GM18868 (cell line): ENCODE measurements at regions not wholly inside any gene's neighbourhood (a gene's known extent, or its start where the extent isn't known, plus 50 kb on each side); places are given as distances from the start of the nearest gene placed in this dataset.

Source experiments
- ATAC-seq: cut with Tn5 transposase; IDR thresholded peaks from one replicate; pipeline ENCODE4 v1.9.1; 2021; ENCODE audit warnings: mild to moderate bottlenecking, moderate library complexity; ENCODE audit not compliant: unreplicated experiment

GRCh38 chr12:92438641-92439419 is 264.0 kb upstream of the PLEKHG7 start:
- ATAC-seq, result no peak

DNA sequence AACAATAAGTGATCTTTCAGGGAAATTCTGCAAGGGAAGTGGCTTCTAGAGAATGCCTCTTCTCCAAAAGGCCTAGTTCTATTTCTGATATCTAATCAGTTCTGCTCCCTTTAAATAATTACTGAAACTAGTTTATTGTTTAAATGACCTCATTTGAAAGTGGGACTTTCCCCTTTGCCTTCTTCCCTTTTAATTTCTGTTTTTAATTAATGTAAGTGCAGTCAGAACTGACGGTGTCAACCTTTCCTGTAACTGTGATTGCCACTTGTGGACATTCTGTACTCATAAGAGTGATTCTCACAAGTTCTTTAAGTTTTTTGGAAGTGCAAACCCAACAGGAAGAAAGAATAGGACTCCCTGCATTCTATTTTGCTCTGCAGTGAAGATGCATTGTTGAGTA is 265.3 kb upstream of the PLEKHG7 start:
- no peak for ATAC-seq

- ATAC-seq, result no peak
These were observed 265.9 kb upstream of the PLEKHG7 start for GRCh38 chr12:92436856-92437255.

DNA sequence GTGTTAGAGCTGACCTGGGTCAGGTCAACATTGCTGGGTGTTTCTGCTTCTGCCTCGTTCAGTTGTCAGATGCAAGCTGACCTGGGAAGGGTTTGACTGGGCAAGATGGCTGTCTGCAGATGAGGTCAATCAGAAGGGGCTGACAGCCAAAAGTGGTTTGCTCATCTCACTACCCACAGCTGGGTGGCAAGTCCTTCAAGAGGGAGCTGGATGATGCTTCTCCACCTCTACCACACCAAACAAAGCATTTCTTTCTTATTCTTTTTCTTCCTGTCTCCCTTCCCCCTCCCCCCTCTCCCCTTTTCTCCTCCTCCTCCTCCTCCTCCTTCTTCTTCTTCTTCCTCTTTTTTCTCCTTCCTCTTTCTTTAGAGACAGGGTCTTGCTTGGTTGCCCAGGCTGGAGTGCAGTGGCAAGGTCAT is 268.2 kb upstream of the PLEKHG7 start:
- peak; percentile 53 for ATAC-seq

GRCh38 chr12:92432724-92433441 is 269.9 kb upstream of the PLEKHG7 start:
- peak; percentile 52 for ATAC-seq

- peak; percentile 60 for ATAC-seq
These were observed 271.6 kb upstream of the PLEKHG7 start for GRCh38 chr12:92431146-92431545.

- no peak for ATAC-seq
These were observed 276.5 kb upstream of the PLEKHG7 start for GRCh38 chr12:92426332-92426731.

DNA sequence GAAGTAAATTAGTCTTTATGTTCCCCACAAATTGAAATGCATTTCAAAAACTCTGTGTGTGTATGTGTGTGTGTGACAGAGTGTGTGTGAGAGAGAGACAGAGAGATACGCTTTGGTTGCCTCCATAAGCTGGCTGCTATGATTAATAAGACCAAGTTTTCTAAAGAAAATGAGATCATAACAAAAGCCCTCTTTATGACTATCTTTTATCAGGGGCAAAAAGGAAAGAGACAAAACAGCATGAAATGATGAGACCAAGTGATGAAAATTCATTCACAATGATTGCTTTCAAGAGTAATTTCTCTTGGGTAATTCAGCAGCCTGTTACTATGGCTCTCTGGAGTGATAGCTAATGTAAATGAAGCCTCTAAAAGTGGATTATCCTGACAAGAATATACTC is 277.6 kb upstream of the PLEKHG7 start:
- no peak for ATAC-seq

DNA sequence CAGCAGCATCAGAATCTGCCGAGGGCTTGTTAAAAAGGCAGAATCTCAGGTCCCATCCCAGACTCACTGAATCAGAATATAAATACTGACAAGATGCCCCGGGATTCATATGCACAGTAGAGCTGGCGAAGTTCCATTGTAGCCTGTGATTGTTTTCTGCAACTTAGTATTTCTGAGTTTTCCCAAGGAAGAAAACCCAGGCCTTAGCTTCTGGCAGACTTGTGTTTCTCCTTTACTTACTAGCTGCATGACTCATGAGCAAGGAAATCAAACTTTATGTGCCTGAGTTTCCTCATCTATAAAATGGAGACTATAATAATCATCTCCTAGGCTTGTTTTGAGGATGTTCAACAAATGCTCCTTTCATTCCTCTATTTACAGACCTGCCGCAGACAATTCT is 278.5 kb upstream of the PLEKHG7 start:
- ATAC-seq, result no peak

DNA sequence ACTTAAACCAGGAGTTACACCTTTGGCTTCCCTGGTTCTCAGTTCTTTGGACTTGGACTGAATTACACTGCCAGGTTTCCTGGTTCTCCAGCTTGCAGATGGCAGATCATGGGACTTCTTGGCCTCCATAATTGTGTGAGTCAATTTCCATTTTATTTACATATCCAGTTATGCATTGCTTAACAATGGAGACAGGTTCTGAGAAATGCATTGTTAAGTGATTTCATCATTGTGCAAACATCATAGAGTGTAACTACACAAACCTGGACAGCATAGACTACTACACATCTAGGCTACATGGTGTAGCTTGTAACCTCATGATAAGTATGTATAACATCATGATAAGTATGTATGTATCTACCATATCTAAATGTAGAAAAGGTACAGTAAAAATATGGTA is 276.1 kb upstream of the BTG1 start:
- no peak for ATAC-seq

- ATAC-seq, result no peak
These were observed 275.4 kb upstream of the BTG1 start for GRCh38 chr12:92421042-92421441.

DNA sequence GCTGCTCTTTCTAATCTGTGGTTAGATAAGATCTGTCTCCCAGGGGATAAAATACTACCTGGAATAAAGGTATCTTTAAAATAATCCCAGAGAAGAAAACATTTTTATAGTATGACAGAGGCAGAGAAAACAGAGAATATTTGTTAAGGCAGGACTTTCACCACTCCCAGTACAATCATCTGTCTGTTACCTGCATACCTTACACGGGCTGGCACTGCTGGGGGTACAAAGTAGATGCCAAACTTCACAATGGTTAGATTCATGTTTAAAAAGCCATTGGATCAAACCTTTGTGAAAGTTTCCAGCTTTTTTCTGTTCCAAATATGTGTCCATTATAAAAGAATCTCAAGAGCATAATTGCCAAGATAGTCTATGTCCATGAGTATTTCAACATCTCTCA is 273.6 kb upstream of the BTG1 start:
- no peak for ATAC-seq

GRCh38 chr12:92418381-92418780 is 272.7 kb upstream of the BTG1 start:
- ATAC-seq, result no peak

DNA sequence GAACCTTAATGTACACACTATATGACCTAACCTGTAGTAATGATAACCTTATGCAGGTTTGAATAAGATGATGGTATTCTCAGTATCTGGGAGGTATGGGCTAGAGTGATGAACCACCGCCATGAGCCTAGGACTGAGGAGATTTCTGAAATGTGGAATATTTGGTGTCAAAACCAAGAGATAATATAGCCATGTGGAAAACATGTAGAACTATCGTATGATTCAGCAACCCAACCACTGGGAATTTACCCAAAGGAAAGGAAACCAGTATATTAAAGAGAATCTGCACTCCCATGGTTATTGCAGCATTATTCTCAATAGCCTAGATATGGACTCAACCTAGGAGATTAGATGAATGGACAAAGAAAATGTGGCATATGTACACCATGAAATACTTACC is 271.7 kb upstream of the BTG1 start:
- ATAC-seq, result no peak

GRCh38 chr12:92416385-92416812 is 270.8 kb upstream of the BTG1 start:
- no peak for ATAC-seq

- no peak for ATAC-seq
These were observed 268.8 kb upstream of the BTG1 start for GRCh38 chr12:92414170-92415070.

DNA sequence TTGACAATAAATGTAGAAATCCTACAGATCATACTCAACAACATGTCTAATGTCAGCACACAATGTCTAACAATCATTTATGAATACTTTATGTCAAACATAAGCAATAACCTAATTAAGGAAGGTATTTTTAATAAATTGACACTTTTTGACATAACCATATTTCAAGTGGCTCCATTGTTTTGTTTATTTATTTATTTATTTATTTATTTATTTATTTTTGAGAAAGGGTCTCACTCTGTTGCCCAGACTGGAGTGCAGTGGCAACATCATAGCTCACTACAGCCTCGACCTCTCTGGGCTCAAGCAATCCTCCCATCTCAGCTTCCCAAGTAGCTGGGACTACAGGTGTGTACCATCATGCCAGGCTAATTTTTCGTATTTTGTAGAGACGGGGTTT is 267.6 kb upstream of the BTG1 start:
- no peak for ATAC-seq

GRCh38 chr12:92412856-92413255 is 267.2 kb upstream of the BTG1 start:
- no peak for ATAC-seq

DNA sequence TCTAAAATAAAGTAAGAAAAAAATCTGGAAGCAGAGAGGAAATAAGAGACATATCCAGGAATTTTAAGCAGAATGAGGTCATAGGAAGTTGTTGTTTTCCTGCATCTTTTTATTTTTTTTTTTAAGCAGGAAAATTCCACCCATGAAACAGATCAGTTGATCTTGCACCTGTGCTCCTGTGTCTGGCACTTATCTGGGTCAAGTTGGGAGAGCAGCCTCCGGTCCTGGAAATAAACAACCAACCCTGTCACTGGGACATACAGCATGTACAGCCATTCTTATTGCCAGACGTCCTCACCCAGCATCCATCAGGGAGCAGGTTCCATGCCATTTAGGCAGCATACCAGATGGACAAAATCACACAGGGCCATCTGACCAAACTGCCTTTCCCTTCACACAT is 266.0 kb upstream of the BTG1 start:
- no peak for ATAC-seq

DNA sequence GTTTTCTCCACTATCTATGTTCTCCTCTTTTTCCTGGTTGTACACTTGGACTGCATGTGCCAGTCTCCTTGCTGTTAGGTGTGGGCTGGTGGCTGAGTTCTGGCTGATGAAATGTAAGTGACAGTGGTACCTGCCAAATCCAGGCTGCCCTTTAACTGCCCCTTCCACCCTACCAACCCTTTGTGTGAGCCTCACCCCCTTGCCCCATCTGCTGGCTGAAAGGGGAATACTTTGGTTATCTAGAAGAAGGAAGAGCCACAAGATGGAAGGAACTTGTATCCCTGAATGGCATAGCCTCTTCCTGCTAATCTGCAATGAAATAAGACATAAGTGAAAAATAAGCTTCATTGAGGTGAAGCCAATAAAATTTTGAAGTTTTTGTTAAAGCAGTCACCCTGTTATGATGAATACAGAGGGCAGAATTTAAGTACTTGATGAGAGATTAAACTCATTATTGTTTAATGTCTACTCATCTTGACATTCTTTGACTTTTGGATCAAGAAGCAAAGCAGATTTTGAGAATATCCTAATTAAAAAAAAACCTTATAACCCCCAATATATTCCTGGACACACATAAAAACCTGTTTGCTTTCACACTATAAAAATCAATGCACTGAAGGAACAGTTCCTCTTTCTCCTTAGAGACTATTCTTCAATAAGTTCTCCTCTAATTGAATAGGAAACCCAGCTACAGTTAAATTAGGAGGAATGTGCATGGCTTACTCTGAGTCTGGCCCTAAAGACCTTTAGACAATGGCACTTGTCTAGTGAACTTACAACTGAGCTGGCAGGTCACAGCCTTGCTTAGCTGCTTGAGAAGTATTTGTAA is 262.6 kb upstream of the BTG1 start:
- no peak for ATAC-seq
